Lung microvascular endothelial cell (primary cell): ENCODE measurements at regions not wholly inside any gene's neighbourhood (a gene's known extent, or its start where the extent isn't known, plus 50 kb on each side); places are given as distances from the start of the nearest gene placed in this dataset.

Experiments used
- DNase-seq, 2 donors: peaks; one replicate each; pipeline versions ENCODE4 v3.0.0 to v3.0.0-alpha.2; 2010; ENCODE audit warnings: low read depth in 2 of 2

DNA sequence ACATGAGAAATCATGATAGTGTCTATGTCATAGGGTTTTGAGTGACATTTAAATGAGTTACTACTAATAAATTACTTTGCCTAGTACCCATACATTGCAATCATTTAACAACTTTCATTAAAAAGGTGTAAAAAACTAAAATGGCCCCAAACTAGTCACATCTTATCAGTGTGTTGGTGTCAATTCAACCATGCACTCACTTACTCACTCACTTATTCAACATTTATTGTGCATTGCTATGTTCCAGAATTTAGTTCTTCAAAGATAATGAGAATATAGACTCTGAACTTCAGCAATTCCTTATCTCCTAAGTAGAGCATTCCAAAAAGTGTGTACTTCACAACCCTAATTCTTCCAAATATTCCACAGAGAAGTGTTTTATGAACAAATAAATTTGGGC is 965.7 kb downstream of the REEP3 start:
- DNase-seq, result no peak

DNA sequence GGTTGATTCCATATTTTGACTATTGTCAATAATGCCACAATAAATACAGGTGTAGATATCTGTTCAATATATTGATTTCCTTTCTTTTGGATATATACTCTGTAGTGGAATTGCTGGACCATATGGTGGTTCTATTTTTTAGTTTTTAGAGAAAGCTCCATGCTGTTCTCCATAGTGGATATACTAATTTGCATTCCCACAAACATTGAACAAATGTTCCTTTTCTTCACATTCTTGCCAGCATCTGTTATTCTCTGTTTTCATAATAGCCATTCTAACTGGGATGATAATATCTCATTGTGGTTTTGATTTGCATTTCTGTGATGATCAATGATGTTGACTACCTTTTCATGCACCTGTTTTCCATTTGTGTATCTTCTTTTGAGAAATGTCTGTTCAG is 973.7 kb downstream of the REEP3 start:
- DNase-seq, result no peak

DNA sequence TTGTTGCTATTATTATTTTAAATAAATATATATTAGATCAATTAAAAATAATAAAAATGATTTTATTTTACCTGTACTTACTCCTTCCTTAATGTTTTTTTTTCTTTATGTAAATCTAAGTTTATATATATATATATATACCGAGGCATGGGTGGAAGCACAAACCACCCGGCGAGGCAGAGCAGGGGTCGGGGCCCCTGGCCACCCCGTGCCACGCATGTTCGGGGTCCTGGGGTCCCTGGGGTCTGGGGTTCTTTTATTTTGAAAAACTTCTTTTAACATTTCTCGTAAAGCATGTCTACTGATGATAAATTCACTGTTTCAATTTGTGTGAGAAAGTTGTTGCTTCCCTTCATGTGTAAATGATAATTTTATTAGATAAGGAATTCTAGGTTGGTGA is 976.1 kb downstream of the REEP3 start:
- no peak for DNase-seq

DNA sequence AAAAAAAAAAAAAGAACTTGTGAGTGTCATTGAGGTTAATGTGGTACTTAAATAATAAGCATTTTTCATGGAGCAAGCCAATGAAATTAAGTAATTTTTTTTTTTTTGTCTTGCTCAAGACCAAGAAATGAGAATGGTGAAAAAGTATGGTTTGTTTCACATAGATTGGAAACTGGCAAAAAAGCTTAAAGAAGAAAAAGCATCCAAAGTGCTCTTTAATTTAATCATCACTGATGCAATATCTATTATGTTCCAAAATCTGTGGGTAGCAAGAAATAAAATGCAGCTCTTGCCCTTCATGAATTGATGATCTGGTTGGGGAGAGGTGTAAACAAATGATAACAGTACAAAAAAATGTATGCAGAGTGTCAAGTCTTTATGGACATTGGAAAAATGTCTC is 980.6 kb downstream of the REEP3 start:
- DNase-seq, result no peak

DNA sequence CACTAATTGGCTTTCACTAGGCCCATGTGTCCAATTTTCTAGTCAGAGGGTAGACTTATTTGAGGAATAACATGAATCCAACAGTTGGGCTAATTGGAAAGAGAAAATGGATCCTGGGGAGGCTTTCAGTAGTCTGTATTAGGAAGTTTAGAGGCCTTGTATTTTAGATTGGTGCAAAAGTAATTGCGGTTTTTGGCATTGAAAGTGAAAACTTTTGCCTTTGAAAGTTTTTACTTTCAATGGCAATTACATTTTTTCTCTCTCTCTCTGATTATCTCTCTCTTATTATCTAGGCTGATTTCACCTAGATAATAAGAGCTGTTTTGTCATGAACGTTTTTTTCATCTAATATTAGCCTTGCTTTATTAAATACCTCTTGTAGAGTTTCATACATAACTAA is 981.7 kb downstream of the REEP3 start:
- no peak for DNase-seq

DNA sequence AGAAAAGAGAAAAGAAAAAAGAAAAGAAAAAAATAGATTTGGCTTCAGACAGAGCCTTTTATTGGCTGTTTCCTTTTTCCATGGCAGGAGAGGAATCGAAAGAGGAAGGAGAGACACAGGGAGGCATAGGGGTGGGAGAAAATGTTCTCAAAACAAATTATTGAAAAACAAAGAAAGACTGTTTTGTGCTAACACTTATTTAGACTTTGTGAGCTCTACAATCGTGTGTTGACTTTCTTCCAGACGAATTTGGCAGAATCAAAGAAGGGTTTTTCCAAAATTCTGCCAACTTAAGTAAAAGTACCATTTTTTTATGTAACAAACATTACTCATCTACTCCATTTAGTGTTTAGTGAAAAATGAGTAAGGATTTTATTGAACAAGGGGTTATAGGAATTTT is 982.2 kb downstream of the REEP3 start:
- DNase-seq, result no peak

DNA sequence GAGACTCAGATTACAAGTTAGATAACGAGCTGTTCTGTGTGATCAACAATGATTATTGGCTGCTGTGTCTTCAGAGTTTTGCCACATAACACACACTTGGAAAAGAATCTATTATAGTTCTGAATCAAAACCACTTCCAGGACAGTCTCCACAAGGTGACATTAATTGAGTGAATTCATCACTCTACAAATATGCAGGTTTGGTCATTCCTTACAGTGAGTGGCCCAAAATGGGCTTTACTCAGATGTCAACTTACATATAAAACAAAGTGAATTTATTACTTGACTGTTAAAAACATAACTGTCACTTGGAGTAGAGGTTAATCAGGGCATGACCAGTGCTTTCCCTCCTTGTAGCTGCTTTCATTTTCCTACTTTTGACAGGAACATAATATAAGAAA is 984.3 kb downstream of the REEP3 start:
- no peak for DNase-seq

DNA sequence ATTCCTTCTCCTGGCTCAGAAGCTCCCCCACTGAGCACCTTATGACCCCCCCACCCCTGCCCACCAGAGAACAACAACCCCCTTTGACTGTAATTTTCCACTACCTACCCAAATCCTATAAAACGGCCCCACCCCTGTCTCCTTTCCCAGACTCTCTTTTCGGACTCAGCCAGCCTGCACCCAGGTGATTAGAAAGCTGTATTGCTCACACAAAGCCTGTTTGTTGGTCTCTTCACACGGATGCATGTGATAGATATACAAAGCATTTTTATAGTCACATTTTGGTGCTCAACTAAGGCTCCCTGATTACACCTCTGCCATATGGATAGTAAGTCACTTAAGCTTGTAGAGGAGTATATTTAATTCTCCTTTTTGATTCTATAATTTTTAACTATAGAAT is 985.8 kb downstream of the REEP3 start:
- no peak for DNase-seq

DNA sequence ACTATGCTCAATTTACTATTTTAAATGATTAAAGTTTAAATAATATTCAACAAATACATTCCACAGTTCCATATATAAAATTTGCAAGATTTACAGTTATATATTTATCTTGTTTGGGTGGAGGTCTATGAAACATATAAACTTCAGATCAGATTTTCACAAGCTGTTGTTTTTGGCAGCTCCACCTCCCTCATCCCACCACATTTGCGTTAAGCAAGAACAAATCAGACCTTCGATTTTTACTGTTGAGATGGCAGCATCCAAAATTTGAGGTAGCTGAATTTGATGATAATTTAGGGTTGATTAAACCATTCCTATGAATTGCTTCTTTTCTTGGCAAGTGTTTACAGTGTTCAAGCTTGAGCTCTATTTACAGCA is 986.4 kb downstream of the REEP3 start:
- no peak for DNase-seq

DNA sequence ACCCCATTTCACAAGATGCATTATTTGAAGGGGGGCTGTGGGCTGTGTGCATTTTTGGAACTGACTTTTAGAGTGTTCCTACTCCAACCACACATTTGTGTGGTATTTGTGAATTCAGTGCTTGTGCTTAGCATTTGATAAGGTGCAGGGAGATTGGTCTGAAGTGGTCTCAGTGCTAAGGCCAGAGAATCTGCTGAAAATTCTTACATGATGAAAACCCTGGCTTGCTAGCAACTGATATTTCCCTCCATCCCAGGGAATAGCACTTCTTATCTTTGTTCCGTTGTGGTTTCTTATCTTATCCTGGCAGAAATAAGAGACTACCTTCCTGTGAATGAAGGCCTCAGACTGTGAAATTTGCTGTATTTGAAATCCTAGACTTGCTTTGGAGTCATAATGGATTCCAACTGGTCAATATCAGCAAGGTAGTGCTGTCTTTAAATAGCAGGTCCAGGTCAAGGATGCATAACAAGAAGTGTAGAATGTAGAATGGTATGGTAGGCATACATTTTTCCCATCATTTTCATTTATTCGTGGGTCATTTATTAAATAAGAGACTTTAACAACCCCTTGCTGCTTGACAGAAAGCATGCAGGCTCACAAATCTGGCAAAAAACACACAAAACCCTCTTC is 986.9 kb downstream of the REEP3 start:
- no peak for DNase-seq

DNA sequence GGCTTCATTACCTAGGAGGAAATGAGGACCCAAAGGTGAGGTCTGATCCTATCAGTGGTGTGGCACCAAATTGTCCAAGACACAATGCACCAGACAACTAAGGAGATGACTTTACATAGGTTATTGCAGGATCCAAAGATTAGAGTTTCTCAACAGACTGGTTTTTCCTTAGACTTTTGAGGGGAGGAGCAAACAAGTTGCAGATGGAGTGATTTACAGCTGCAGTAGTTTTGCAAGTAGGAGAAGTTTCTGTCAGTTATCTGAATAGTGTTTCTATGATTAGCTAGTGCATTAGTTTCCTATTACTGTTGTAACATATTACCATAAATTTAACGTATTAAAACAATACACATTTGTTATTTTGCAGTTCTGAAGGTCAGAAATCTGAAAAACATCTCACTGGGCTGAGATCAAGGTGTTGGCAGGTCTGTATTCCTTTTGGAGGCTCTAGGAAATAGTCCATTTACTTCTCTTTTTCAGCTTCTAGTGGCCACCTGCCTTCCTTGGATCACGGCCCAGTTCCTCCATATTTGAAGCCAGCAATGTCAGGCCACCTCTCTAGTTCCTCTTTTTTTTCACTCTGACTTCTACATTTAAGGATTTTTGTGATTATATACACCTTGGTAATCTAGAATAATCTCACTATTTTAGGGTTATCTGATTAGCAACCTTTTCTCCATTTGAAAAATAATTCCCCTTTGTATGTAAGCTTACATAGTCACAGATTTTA is 994.9 kb downstream of the REEP3 start:
- no peak for DNase-seq

DNA sequence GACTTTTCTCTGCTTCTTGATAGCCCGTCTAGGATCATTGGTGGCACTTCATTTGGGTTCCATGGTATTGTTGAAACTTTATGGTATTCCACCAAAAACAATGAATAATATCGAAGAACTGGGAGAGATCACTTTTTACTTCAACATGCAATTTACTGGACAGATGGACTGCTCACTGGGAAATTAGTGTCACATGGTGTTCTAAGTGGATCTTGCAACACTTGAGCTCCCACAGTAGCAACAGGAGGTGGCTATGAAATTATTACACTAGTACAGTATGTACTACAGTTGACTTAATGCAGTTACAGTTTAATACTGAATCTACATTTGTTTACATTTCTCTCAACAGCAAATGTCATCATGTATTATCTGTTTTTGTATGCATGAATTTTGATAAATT is 997.3 kb downstream of the REEP3 start:
- DNase-seq, result no peak

DNA sequence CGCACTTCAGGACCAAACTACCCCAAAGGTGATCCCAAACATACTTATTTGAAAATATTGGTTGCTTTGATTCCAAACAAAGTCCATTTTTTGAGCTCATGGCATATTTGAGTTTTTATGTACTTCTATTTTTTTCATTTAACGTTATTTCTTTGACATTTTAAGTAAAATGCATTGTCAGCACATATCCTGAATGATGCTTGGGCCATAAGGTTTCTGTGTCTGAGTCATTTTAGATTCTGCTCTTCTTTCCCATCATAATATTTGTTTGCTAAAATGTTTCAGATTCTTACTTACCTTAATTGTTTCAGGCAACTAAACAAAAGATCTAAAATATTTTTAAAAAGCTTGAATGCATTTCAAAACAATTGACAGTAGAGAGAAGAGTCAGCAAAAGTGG is 998.2 kb downstream of the REEP3 start:
- no peak for DNase-seq

DNA sequence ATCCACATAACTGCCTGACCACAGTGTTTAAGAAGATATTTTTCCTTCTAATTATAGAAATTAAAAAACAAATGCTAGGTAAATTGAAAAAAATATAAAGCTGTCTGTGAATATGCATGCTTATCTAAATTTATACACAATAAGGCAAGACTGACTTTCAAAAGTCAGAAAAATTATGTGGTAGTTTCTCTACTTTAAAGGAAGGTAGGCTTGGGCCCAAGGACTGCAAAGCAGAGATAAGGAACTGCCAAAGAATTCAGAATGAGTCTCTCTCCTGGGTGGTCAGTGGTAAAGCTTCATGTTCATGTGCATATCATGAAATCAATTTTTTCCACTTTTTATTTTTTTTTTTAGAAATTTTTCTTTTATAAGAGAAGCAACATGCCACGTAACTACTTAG is 998.6 kb downstream of the REEP3 start:
- no peak for DNase-seq

DNA sequence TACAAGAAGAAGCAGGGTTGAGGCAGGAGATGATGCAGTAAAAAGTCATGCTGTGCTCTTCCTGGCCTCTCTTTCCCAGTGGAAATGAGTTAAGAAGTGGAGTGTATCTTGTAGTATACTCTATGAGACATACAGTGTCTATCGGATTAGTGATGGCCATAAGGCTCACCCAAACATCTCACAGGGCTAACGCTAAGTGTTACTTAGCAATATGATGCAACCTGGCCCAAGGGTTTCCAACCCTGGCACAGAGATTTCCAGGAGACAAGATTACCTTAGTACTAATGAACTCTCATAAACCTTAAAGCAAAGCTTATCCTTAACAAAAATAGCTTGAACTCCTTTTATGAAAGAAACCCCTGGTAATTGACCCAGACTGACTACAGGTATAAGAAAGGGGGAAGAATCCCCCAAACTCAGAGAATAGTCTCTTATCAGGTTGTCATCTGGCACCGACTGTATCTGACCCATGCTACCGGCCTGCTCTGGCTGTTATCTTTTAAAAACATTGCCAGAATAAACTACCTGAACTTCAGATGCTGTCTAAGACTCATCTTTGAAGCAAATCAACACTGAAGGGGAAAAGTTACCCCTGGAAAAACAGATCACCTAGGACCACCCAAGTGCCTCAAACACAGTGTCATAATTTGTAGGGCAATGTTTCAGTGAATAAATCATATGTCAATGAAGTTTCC is 1002.0 kb downstream of the REEP3 start:
- DNase-seq, result no peak

DNA sequence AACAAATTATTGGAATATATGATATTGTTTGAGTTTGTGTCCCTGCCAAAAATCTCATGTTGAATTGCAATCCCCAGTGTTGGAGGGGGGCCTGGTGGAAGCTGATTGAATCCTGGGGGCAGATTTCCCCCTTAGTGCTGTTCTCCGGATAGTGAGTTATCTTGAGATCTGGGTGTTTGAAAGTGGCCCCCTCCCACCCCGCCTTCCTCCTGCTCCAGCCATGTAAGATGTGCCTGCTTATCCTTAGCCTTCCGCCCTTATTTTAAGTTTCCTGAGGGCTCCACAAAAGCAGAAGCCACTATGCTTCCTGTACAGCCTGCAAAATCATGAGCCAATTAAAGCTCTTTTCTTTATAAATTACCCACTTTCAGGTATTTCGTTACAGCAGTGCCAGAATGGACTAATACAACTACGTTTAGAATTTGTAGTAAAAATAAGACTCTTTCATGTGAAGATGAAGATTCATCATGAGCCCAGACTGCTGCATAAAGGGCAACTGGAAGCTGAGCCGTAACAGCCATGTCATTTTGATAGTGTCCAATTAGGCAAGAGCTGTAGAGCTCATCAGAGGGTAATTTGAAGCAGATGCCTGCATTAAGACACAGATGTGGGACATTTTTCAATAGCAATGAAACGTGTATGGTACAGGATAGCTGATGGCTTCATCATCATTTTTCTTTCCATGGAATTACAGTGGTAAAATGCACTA is 1007.2 kb downstream of the REEP3 start:
- no peak for DNase-seq

DNA sequence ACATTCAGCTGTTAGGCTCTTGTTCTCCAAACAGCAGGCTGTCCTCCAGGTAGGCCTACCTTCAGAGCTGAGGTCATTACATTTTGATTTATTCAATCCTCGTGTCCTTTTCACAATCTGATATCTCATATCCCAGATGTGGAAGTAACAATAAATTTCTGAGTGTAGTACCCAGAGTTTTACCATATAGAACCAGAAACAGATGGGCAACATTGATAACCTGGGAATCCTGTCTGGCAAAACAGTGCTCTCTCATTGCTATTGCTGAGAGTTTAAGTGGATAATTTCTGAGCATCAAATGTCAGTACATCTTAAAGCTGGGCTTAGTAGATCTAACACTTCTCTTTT is 1007.8 kb downstream of the REEP3 start:
- no peak for DNase-seq

DNA sequence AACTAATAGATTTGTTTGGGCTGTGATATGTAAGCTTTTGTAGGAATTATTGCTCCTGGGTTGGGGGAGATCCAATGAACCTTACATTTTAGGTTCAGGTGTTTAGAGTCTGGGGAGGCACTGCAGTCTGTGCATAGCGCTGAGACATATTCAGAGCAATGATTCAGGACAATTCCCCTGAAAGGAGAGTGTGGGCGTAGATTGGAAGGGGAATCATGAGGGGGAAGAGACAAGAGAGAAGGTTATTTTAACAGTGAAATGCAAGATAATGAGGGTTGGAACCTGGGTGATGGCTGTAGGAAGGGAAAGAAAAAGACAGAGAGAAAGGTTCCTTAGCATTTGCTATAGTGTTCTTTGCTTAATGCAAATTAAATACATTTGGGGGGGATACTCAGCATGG is 1013.4 kb downstream of the REEP3 start:
- DNase-seq, result no peak

DNA sequence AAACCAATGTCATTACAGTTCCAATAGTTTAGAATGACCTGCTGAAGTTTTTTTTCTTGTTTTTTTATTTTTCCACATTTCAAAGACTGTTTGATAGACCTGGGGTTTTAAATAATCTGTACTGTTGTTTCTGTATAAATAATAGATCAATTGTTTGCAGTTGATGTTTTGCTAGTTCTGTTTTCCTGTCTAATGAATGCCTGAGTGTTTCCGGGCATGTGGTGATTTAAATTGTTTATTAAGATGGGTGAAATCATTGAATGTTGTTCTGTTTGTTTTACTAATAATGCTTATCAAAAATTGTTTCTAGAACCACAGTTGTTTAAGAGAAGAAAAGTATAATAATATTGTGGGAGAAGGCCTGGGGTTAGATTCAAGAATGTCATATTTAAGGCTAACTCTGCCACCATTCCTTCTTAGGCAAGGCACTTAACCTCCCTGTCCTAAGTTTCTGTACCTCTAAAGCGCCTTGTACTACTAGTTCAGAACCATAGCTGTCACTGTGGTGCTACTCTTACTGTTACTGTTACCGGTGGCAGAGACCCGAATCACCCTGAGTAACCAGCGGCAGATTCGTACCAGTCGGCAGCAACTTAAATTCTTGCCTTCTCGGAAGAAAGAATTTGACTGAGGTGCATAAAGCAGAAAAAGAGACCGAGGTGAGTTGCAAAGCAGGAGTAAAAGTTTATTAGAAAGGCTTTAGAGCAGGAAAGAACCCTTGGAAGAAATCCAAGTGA is 1014.1 kb downstream of the REEP3 start:
- no peak for DNase-seq

DNA sequence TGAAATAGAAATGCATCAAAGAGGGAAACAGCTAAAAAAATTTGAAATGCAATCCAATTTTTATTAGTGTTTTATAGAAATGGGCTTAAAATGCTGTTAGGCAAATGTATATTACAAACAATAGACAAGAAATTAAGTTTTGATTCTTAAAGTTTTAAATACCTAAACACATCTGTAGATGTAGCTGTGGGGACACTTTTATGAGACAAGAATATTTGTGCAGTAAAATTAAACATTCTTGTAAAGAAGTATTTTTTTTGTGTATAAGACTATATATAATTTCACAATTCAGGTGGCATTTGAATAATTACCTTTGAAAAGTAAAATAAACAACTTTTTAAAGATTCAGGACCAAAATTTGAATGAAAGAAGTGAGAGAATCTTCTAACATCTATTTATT is 1015.9 kb downstream of the REEP3 start:
- no peak for DNase-seq

DNA sequence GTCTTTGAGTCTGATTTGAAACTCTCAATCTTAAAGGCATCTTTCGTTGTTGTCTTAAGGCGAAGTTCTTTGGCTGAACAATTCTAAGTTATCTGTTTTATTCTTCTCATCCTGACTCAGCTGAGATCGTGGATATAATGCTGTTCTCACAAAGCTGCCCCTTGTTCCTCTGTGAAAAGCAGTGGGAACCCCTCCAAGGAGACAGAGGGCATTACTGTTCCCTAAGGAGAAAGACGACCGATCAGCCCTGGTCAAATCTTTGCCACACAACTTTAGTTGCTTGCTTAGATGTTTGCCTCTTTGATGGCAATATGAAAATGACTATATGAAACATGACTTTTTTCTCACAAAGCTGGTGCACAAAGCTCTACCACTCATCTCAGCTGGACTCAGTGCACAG is 1016.7 kb downstream of the REEP3 start:
- DNase-seq, result no peak

DNA sequence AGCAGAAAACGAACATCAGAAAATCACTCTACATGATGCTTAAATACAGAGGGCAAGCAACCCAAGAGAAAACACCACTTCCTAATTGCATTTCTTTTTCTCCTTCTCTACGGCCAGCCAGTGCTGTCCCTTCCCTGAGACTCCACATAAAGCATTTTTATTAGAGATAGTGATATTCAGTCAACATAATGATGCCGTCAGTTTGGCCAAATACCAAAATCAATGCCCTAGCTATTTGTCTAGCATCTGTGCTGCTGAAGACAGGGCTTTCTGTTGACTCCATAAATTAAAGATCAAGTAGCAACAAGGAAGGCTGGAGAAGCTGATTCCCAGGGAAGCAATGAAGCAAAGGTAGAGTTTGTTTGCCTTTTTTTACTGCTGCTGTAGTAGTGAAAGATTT is 1024.9 kb downstream of the REEP3 start:
- no peak for DNase-seq
